ENCODE measurements at regions not wholly inside any gene's neighbourhood (a gene's known extent, or its start where the extent isn't known, plus 50 kb on each side); places are given as distances from the start of the nearest gene placed in this dataset.

DNA sequence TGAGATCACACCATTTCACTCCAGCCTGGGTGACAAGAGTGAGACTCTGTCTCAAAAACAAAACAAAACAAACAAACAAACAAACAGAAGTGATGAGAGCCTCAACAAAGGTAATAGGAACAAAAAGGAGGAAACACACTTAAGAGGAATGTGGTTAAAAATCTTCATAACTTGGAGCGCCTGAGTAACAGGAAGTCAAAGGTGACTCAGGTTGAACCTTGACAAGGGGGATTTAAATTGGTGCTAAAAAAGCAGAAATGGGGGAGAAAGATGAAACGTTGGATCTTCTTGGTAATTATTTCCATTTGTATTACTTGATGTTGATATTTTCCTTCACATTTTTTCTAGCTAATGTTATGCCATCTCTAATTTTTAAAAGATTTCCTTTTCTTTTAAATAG, 318.5 kb upstream of the TCF4 start:
- Histone ChIP-seq H3K4me1 (replicated peaks in 1 of 2) (no peaks in the 10 kb centered on the region), H3K27ac (no peak overlapping the region), H3K4me3 (no peak overlapping the region), H3K36me3 (replicated peaks in 1 of 2) (no peaks in the 10 kb centered on the region), H3K27me3 (no peaks in the 10 kb centered on the region), H3K9me3 (replicated peaks in 1 of 3) (no peaks in the 10 kb centered on the region)
- no peak for DNase-seq
- intact Hi-C loops (cut with DNase I) = no loop called here
- WGBS, 4 donors = 38 to 72% (median 57%) methylated on average over 2 of the region's 2 CpGs
- no peak for TF ChIP-seq POLR2A (IDR thresholded peaks at IDR 0.05)
- TF ChIP-seq CTCF (IDR thresholded peaks at IDR 0.05) = no peak

GRCh38 chr18:55903911-55904310, 315.9 kb upstream of the TCF4 start:
- Histone ChIP-seq H3K9me3 (replicated peaks in 1 of 3) (no peaks in the 10 kb centered on the region), H3K4me1 (replicated peaks in 1 of 2) (no peaks in the 10 kb centered on the region), H3K27me3 (no peaks in the 10 kb centered on the region), H3K4me3 (no peak overlapping the region), H3K36me3 (replicated peaks in 1 of 2) (no peaks in the 10 kb centered on the region), H3K27ac (no peak overlapping the region)
- DNase-seq = no peak
- intact Hi-C loops (cut with DNase I) = no loop called here
- TF ChIP-seq CTCF (IDR thresholded peaks at IDR 0.05) (no peak), POLR2A (IDR thresholded peaks at IDR 0.05) (no peak)
- 66 to 74% (median 71%) methylated on average over 6 of the region's 6 CpGs for WGBS, 4 donors

DNA sequence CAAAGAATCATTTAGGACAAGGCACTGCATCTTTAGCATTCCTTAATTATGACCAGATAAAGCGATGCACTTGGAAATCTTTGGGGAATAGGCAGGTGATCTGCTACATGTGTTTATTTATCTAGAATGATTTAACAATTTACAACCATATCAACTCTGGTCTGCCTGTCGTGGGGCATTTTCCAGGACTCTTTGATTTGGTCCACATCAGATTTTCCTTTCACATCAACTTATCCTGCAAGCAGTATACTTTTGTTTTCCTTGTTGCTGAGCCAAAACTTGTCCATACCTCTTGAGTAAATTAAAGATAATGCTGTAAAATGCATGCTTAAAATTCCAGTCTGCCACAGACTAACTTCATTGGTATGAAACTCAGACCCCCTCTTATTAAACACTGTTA, 312.4 kb upstream of the TCF4 start:
- H3K9me3 ChIP-seq (replicated peaks in 1 of 3) = no peaks in the 10 kb centered on the region
- no peak overlapping the region for H3K4me3 ChIP-seq
- intact Hi-C loops (cut with DNase I) = no loop called here
- H3K4me1 ChIP-seq (replicated peaks in 1 of 2) = no peaks in the 10 kb centered on the region
- H3K27ac ChIP-seq = no peak overlapping the region
- H3K36me3 ChIP-seq (replicated peaks in 1 of 2) = no peaks in the 10 kb centered on the region
- DNase-seq = no peak
- H3K27me3 ChIP-seq = no peaks in the 10 kb centered on the region
- TF ChIP-seq POLR2A (IDR thresholded peaks at IDR 0.05) = no peak
- no peak for TF ChIP-seq CTCF (IDR thresholded peaks at IDR 0.05)
- 70 to 72% (median 71%) methylated on average over 2 of the region's 2 CpGs for WGBS, 4 donors

GRCh38 chr18:55897091-55897689, 309.2 kb upstream of the TCF4 start:
- DNase-seq = no peak
- WGBS, 4 donors = 81 to 89% (median 83%) methylated on average over 3 of the region's 3 CpGs
- intact Hi-C loops (cut with DNase I) = no loop called here
- TF ChIP-seq CTCF (IDR thresholded peaks at IDR 0.05) (no peak), POLR2A (IDR thresholded peaks at IDR 0.05) (no peak)
- Histone ChIP-seq H3K4me1 (replicated peaks in 1 of 2) (no peaks in the 10 kb centered on the region), H3K9me3 (replicated peaks in 1 of 3) (no peaks in the 10 kb centered on the region), H3K4me3 (no peak overlapping the region), H3K36me3 (replicated peaks in 1 of 2) (no peaks in the 10 kb centered on the region), H3K27ac (no peak overlapping the region), H3K27me3 (no peaks in the 10 kb centered on the region)
